NCI-H1048 (cell line): ENCODE measurements at regions not wholly inside any gene's neighbourhood (a gene's known extent, or its start where the extent isn't known, plus 50 kb on each side); places are given as distances from the start of the nearest gene placed in this dataset.

ENCODE experiments used
- DNase-seq: peaks from one replicate; lab custom pipeline; 2025; lab: John Stamatoyannopoulos, UW

- no peak for DNase-seq
Measured at GRCh38 chr6:25038300-25038699, 102.5 kb upstream of the RIPOR2 start.

DNA sequence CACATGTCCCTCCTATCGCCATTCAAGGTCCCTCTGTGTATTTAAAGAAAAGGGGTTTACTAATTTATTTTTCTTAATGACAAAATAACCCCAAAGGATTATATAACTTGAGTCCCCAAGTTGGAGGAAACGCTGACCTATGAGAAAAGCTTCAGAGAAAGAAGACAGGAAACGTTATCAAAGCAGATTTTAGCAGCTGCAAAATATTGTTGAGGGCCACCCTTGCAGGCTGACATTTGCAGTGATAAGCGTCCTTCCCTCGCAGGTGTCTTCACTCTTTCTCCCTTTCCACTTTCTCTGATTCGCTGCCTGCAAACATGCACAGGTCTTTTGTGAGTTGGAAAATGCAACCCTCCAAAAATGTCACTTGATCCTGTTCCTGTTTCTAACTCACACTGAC, 103.2 kb upstream of the RIPOR2 start:
- no peak for DNase-seq

- no peak for DNase-seq
Measured at GRCh38 chr6:25041485-25042035, 105.8 kb upstream of the RIPOR2 start.

GRCh38 chr6:25042036-25042521, 106.3 kb upstream of the RIPOR2 start:
- DNase-seq, result no peak

GRCh38 chr6:25042536-25042935, 106.8 kb upstream of the RIPOR2 start:
- DNase-seq, result no peak

GRCh38 chr6:25042984-25043725, 107.4 kb upstream of the RIPOR2 start:
- DNase-seq, result no peak

GRCh38 chr6:25043892-25044291, 108.1 kb upstream of the RIPOR2 start:
- no peak for DNase-seq

- DNase-seq, result no peak
Measured at GRCh38 chr6:25046942-25047341, 111.2 kb upstream of the RIPOR2 start.

DNA sequence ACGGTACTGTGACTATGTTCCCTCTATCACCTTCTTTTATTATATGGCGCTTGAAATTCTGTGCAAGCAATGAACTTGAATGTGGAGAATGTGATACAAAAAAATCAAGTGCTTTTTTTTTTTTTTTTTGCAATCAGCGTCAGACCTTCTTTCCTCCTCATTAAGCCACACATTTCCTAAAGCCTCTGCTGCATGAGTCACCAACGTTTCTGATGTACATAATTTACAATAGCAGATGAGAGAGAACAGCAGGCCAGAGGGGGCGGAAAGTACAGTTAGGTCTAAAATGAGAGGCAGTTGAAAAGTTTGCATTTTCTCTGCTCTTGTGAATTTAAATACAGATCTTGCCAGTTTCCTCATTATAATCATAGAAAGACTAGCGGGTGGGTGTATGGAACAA, 114.6 kb upstream of the RIPOR2 start:
- no peak for DNase-seq

DNA sequence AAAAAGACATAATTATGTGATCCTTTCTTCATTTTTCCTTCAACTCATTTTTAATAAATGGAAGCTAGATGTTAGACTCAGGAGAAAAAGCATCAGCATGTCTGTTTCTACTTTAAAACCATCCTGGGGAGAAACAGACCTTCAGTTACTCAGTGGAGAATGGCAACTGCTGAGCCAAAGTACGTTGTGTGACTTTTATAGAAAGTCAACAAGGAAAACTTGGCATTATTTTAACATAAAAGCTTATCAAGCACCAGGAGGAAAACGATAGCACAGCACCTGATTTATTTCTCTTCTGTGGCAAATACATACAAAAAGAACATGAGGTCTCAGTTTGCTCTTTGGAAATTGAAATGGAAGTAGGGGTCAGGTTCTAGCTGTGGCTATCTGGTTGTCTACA, 115.3 kb upstream of the RIPOR2 start:
- DNase-seq, result no peak

DNA sequence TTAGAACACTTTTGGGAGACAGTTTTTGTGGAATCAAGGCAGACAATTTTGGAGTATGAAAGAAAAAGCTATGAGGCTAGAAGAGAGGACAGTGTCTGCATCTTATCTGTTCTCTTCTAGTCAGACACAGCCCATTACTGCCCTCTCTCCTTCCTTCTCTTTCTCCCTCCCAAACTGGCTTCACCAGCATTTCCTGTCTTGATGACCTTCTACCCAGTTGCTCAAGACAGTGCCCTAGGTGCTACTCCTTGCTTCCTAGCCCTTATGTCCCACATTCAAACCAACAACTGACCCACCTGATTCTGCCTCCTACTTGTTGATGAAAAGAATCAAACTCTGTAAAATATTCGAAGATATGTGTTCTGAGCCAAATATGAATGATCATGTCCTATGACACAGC, 116.4 kb upstream of the RIPOR2 start:
- DNase-seq, result no peak

- DNase-seq, result no peak
Measured at GRCh38 chr6:25053875-25054371, 118.2 kb upstream of the RIPOR2 start.

DNA sequence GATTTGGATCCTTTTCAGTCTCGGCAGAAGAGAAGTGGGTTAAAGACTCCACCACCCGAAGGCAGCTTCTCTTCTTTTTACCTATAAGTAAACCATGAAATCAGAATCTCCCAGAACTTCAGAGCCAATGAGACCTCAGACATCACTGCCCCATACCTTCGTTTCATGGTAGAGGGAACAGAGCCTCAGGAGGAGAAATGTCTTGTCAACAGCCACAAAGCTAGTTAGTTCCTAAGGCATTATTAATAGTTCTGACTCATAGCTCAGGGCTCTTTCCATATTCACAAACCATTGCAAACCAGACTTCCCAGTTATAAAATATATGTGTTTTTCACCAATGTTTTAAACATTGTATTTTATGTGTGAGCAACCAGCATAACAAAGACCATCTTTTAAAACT, 118.7 kb upstream of the RIPOR2 start:
- no peak for DNase-seq

DNA sequence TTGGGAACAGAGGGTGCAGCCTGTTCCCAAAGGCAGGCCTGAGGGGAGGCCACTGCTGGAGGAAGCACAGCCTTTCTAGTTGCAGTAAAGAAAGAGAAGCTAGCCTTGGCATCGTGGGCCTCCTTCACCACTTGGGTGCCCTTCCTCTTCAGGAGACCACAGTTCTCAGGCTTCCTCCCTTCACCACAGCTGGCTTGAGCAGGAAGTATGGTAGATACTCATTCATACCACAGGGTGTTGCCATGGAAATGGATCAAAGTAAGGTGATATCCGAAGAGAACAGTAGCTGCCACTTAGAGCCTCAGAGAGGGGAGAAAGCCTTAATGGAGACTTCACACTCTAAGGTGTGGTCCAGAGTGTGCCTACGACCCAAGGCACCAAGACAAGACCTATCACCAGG, 120.4 kb upstream of the RIPOR2 start:
- DNase-seq, result no peak

DNA sequence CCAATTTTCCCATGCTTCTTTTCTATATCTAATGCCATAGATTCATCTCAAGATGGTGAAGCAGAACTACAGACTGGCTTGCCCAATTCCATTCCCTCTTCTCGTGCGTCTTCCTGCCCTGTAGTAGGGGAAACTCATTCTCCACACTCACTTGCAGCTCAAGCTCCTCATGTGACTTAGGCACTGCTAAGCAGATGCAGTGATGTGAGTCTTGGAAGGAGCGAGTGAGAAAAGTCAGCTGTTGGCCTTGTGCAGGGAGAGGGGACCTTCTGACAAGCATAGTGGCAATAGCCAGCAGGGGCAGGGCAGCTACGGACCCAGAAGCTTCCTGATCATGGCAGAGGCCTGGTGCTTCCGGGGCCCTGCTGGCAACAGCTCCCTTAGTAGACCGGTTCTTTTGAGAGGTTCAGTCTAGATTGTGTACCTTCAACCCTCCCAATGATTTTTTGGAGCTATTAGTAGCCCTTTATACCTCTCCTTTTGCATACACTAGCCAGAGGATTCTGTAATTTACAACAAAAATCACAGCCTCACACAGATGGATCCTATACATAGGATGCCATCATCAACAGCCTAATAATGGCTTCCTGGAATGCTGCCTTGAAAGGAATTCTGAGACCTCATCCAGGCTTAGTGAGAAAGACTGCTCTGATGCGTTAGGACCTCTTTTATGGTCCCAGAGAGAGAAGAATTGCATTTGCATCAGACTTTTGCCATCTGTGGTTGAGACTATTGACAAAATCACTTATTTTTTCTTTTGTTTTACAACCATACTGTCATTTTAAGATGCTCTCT, 121.5 kb upstream of the RIPOR2 start:
- DNase-seq, result no peak

GRCh38 chr6:25058441-25058840, 122.7 kb upstream of the RIPOR2 start:
- no peak for DNase-seq

DNA sequence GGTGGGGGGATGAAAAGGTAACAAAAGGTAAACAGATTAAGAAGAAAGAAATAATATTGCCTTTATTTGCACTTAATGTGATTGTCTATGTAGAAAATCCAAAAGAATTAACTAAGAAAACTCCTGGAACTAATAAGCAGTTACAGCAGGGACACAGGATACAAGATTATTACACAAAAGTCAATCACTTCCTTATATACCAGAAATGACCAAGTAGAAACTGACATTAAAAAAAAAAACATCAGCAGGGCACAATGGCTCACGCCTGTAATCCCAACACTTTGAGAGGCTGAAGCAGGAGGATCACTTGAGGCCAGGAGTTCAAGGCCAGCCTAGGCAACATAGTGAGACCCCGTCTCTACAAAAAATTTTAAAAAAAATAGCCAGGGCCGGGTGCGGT, 123.2 kb upstream of the RIPOR2 start:
- no peak for DNase-seq

DNA sequence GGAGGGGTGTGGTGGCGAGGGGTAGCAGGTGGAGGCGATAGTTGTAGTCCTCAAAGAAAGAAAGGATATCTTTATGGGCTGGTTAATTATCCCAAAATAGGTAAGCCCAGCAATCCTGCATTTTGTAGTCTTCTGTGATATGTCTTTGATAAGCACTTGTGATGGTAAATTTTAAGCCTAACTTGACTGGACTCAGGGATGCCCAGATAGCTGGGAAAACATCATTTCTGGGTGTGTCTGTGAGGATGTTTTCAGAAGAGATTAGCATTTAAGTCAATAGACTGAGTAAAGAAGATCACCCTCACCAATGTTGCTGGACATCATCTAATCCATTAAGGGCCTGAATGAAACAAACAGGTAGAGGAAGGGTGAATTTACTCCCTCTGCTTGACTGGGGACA, 124.8 kb upstream of the RIPOR2 start:
- DNase-seq, result no peak

GRCh38 chr6:25061289-25061936, 125.7 kb upstream of the RIPOR2 start:
- no peak for DNase-seq

GRCh38 chr6:25062070-25062811, 126.5 kb upstream of the RIPOR2 start:
- no peak for DNase-seq

DNA sequence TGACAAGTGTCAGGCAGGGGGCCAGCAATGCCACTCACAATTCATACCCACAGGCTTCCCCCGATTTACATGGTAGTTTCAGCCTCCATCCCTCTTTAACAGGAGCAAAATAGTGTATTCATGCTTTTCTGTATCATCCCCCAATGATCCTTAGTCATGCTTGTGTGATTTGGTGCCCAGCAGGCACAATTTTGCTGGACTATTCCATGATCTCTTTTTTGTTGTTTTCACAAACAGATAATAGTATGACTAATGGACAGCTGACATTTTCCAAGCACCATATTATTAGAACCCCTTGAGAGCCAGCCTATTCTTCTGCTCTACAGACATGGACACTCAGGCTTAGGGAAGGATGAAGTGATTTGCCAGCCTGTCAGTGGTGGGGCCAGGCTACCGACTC, 128.2 kb upstream of the RIPOR2 start:
- DNase-seq, result no peak

GRCh38 chr6:25065666-25066065, 129.9 kb upstream of the RIPOR2 start:
- no peak for DNase-seq
